Kidney epithelial cell (primary cell): ENCODE measurements at regions not wholly inside any gene's neighbourhood (a gene's known extent, or its start where the extent isn't known, plus 50 kb on each side); places are given as distances from the start of the nearest gene placed in this dataset.
"Not testable (repeated sequence)": the region's sequence is repeated elsewhere in the genome, so short reads cannot be mapped to it uniquely, and the experiment has no call there.

Source experiments
- DNase-seq: peaks from one replicate; pipeline ENCODE4 v3.0.0-alpha.2; 2010; ENCODE audit warnings: low read depth
- H3K27me3 ChIP-seq: 2 replicates; pipeline ENCODE4 v1.6.0; 2011; ENCODE audit warnings: low read length; ENCODE audit not compliant: control insufficient read depth, insufficient read depth
- H3K36me3 ChIP-seq: 2 replicates; pipeline ENCODE4 v1.5.1; 2011; ENCODE audit warnings: low read length; ENCODE audit not compliant: control insufficient read depth, insufficient read depth
- H3K4me3 ChIP-seq: 2 replicates; pipeline ENCODE4 v1.5.1; 2011; ENCODE audit warnings: low read depth, mild to moderate bottlenecking, control low read depth, low read length
- CTCF ChIP-seq: IDR thresholded peaks from 2 replicates; pipeline ENCODE4 v1.5.1; 2011; ENCODE audit warnings: mild to moderate bottlenecking, moderate library complexity, low read length, control low read depth, inconsistent platforms; ENCODE audit not compliant: insufficient read depth, poor library complexity, severe bottlenecking

GRCh38 chr15:81923561-81924350 lies 122.1 kb downstream of the MEX3B start:
- Histone ChIP-seq H3K36me3 (no peaks in the 10 kb centered on the region), H3K4me3 (no peak overlapping the region), H3K27me3 (no peaks in the 10 kb centered on the region)
- DNase-seq = no peak
- no peak for TF ChIP-seq CTCF

GRCh38 chr15:81922143-81922542 lies 123.7 kb downstream of the MEX3B start:
- Histone ChIP-seq H3K36me3 (no peaks in the 10 kb centered on the region), H3K4me3 (no peak overlapping the region), H3K27me3 (no peaks in the 10 kb centered on the region)
- DNase-seq = no peak
- no peak for TF ChIP-seq CTCF

- no peaks in the 10 kb centered on the region for H3K27me3 ChIP-seq
- no peaks in the 10 kb centered on the region for H3K36me3 ChIP-seq
- H3K4me3 ChIP-seq = no peak overlapping the region
- no peak for TF ChIP-seq CTCF
- DNase-seq = no peak
Measured at GRCh38 chr15:81921163-81921562, 124.7 kb downstream of the MEX3B start.

- H3K27me3 ChIP-seq, H3K36me3 ChIP-seq, DNase-seq, H3K4me3 ChIP-seq: not testable (repeated sequence)
Measured at GRCh38 chr15:81918767-81919166, 127.1 kb downstream of the MEX3B start.

GRCh38 chr15:81916451-81916850 lies 129.4 kb downstream of the MEX3B start:
- H3K36me3 ChIP-seq = no peaks in the 10 kb centered on the region
- DNase-seq = no peak
- H3K4me3 ChIP-seq = no peak overlapping the region
- no peak for TF ChIP-seq CTCF
- no peaks in the 10 kb centered on the region for H3K27me3 ChIP-seq

- no peaks in the 10 kb centered on the region for H3K36me3 ChIP-seq
- TF ChIP-seq CTCF = no peak
- no peak overlapping the region for H3K4me3 ChIP-seq
- no peaks in the 10 kb centered on the region for H3K27me3 ChIP-seq
- DNase-seq = no peak
Measured at GRCh38 chr15:81915990-81916389, 129.8 kb downstream of the MEX3B start.
